Neural cell (in vitro differentiated cells): ENCODE measurements at regions not wholly inside any gene's neighbourhood (a gene's known extent, or its start where the extent isn't known, plus 50 kb on each side); places are given as distances from the start of the nearest gene placed in this dataset.

Experiments
- H2AFZ ChIP-seq: fragments of 200-600, 300-800 bp; sonication (generic), shearing (Covaris generic); 2 replicates; pipeline ENCODE4 v1.6.0; 2014; ENCODE audit warnings: low read depth, mild to moderate bottlenecking, antibody characterized with exemption, low read length, moderate library complexity
- H3F3A ChIP-seq: fragments of 200-600 bp; shearing (Covaris generic); 2 replicates; pipeline ENCODE4 v1.6.1; 2016; ENCODE audit warnings: mild to moderate bottlenecking, moderate library complexity, mixed read lengths, antibody characterized with exemption, low read length; ENCODE audit not compliant: insufficient read depth, poor library complexity, severe bottlenecking
- H3K27ac ChIP-seq: fragments of 200-600, 300-800 bp; sonication (generic), shearing (Covaris generic); 2 replicates; pipeline ENCODE4 v1.5.1; 2014; ENCODE audit warnings: mild to moderate bottlenecking, low read length, moderate library complexity
- H3K27me3 ChIP-seq: fragments of 300-800, 200-600 bp; sonication (generic), shearing (Covaris generic); 2 replicates; pipeline ENCODE4 v1.6.0; 2014; ENCODE audit warnings: mild to moderate bottlenecking, low read depth, low read length, moderate library complexity; ENCODE audit not compliant: insufficient read depth
- H3K36me3 ChIP-seq: fragments of 300-800, 200-600 bp; sonication (generic), shearing (Covaris generic); 2 replicates; pipeline ENCODE4 v1.5.1; 2014; ENCODE audit warnings: mild to moderate bottlenecking, antibody characterized with exemption, low read length, moderate library complexity; ENCODE audit not compliant: insufficient read depth
- H3K4me2 ChIP-seq: fragments of 300-800, 200-600 bp; sonication (generic), shearing (Covaris generic); 2 replicates; pipeline ENCODE4 v1.6.0; 2014; ENCODE audit warnings: mild to moderate bottlenecking, low read length
- H3K4me3 ChIP-seq: fragments of 300-800, 200-600 bp; sonication (generic), shearing (Covaris generic); 2 replicates; pipeline ENCODE4 v1.5.1; 2014; ENCODE audit warnings: mild to moderate bottlenecking, low read length, moderate library complexity
- H3K79me2 ChIP-seq: fragments of 200-600 bp; shearing (Covaris generic); replicated peaks from 2 replicates; pipeline ENCODE4 v1.6.0; 2014; ENCODE audit warnings: mild to moderate bottlenecking, low read length, moderate library complexity; ENCODE audit not compliant: insufficient read depth
- H3K9ac ChIP-seq: fragments of 300-800, 200-600 bp; sonication (generic), shearing (Covaris generic); 2 replicates; pipeline ENCODE4 v1.6.1; 2016; ENCODE audit warnings: mild to moderate bottlenecking, low read length, mixed read lengths
- H3K9me2 ChIP-seq: fragments of 200-600 bp; shearing (Covaris generic); 2 replicates; pipeline ENCODE4 v1.6.1; 2016; ENCODE audit warnings: mild to moderate bottlenecking, low read length, mixed read lengths; ENCODE audit not compliant: insufficient read depth
- H3K9me3 ChIP-seq: fragments of 200-600, 300-800 bp; sonication (generic), shearing (Covaris generic); 2 replicates; pipeline ENCODE4 v1.6.1; 2016; ENCODE audit warnings: mild to moderate bottlenecking, mixed run types, low read length, moderate library complexity, mixed read lengths
- H4K20me1 ChIP-seq: fragments of 200-600 bp; shearing (Covaris generic); 2 replicates; pipeline ENCODE4 v1.6.1; 2016; ENCODE audit warnings: mild to moderate bottlenecking, mixed run types; ENCODE audit not compliant: insufficient read depth
- CTCF ChIP-seq: fragments of 450-650 bp; IDR thresholded peaks from 2 replicates; pipeline ENCODE4 v1.5.1; 2014; ENCODE audit warnings: antibody characterized with exemption, mild to moderate bottlenecking, moderate library complexity; ENCODE audit not compliant: poor library complexity, severe bottlenecking
- EP300 ChIP-seq: fragments of 450-650 bp; conservative IDR thresholded peaks from 2 replicates; pipeline ENCODE4 v1.6.1; 2014; ENCODE audit warnings: antibody characterized with exemption, mild to moderate bottlenecking, moderate library complexity; ENCODE audit not compliant: poor library complexity, severe bottlenecking
- EZH2 ChIP-seq: fragments of 200-600, 300-800 bp; shearing (Covaris generic), sonication (generic); IDR thresholded peaks from 2 replicates; pipeline ENCODE4 v1.6.1; 2014; ENCODE audit warnings: antibody characterized with exemption, low read length, borderline replicate concordance, mild to moderate bottlenecking; ENCODE audit not compliant: insufficient read depth, poor library complexity, severe bottlenecking
- MXI1 ChIP-seq: fragments of 450-650 bp; conservative IDR thresholded peaks from 2 replicates; pipeline ENCODE4 v1.6.1; 2014; ENCODE audit warnings: antibody characterized with exemption, mild to moderate bottlenecking; ENCODE audit not compliant: poor library complexity, severe bottlenecking
- POLR2AphosphoS5 ChIP-seq: IDR thresholded peaks from 2 replicates; pipeline ENCODE4 v1.6.1; 2012
- RAD21 ChIP-seq: fragments of 450-650 bp; conservative IDR thresholded peaks from 2 replicates; pipeline ENCODE4 v1.6.1; 2014; ENCODE audit warnings: antibody characterized with exemption, mild to moderate bottlenecking, moderate library complexity
- REST ChIP-seq: IDR thresholded peaks from 2 replicates; pipeline ENCODE4 v1.6.1; 2012; ENCODE audit warnings: borderline replicate concordance
- SMC3 ChIP-seq: fragments of 450-650 bp; conservative IDR thresholded peaks from 2 replicates; pipeline ENCODE4 v1.6.1; 2014; ENCODE audit warnings: antibody characterized with exemption, mild to moderate bottlenecking, moderate library complexity; ENCODE audit not compliant: poor library complexity
- TAF1 ChIP-seq: IDR thresholded peaks from 2 replicates; pipeline ENCODE4 v1.6.1; 2012; ENCODE audit warnings: low read depth

GRCh38 chr21:27799861-27800260, 833.0 kb upstream of the ADAMTS5 start:
- Histone ChIP-seq H3K4me3 (no peak overlapping the region), H2AFZ (no peak overlapping the region), H3K27me3 (no peaks in the 10 kb centered on the region), H3K9ac (no peak overlapping the region), H3K9me2 (no peaks in the 10 kb centered on the region), H3K79me2 (no peaks in the 10 kb centered on the region), H3F3A (no peaks in the 10 kb centered on the region), H3K27ac (no peak overlapping the region), H3K36me3 (no peaks in the 10 kb centered on the region), H3K4me2 (no peak overlapping the region), H4K20me1 (no peaks in the 10 kb centered on the region), H3K9me3 (no peaks in the 10 kb centered on the region)
- TF ChIP-seq POLR2AphosphoS5 = no peak

GRCh38 chr21:27796106-27796505, 829.2 kb upstream of the ADAMTS5 start:
- Histone ChIP-seq H3K36me3 (no peaks in the 10 kb centered on the region), H3K9me3 (no peaks in the 10 kb centered on the region), H3K79me2 (no peaks in the 10 kb centered on the region), H3K27ac (no peak overlapping the region), H3F3A (no peaks in the 10 kb centered on the region), H3K27me3 (no peaks in the 10 kb centered on the region), H3K9ac (no peak overlapping the region), H3K4me3 (no peak overlapping the region), H3K9me2 (no peaks in the 10 kb centered on the region), H3K4me2 (no peak overlapping the region), H4K20me1 (no peaks in the 10 kb centered on the region), H2AFZ (no peak overlapping the region)
- TF ChIP-seq REST (no peak), EZH2 (no peak), POLR2AphosphoS5 (no peak), RAD21 (no peak), CTCF (no peak), SMC3 (no peak), TAF1 (no peak), MXI1 (no peak), EP300 (no peak)

- Histone ChIP-seq H3K36me3 (no peaks in the 10 kb centered on the region), H3K4me2 (no peak overlapping the region)
Observed at GRCh38 chr21:27795418-27795817, 828.5 kb upstream of the ADAMTS5 start.

More at GRCh38 chr21:27795418-27795817, 828.5 kb upstream of the ADAMTS5 start:
- no peak for TF ChIP-seq RAD21
- TF ChIP-seq CTCF = no peak
- no peak for TF ChIP-seq EZH2
- TF ChIP-seq REST = no peak
- TF ChIP-seq POLR2AphosphoS5 = no peak
- no peak for TF ChIP-seq TAF1
- TF ChIP-seq SMC3 = no peak
- no peak for TF ChIP-seq MXI1
- TF ChIP-seq EP300 = no peak
- Histone ChIP-seq H3K9me2 (no peaks in the 10 kb centered on the region), H3K79me2 (no peaks in the 10 kb centered on the region), H3K27me3 (no peaks in the 10 kb centered on the region), H3K27ac (no peak overlapping the region), H3K9ac (no peak overlapping the region), H3F3A (no peaks in the 10 kb centered on the region), H3K9me3 (no peaks in the 10 kb centered on the region), H2AFZ (no peak overlapping the region), H3K4me3 (no peak overlapping the region), H4K20me1 (no peaks in the 10 kb centered on the region)
